Parathyroid adenoma (tissue), 2 donors: ENCODE measurements at regions not wholly inside any gene's neighbourhood (a gene's known extent, or its start where the extent isn't known, plus 50 kb on each side); places are given as distances from the start of the nearest gene placed in this dataset.

Experiments used
- H2AFZ ChIP-seq: fragments of 300-600 bp; sonication (generic); one replicate; pipeline ENCODE4 v1.7.0; 2017; ENCODE audit warnings: antibody characterized with exemption, mild to moderate bottlenecking
- H3K27ac ChIP-seq: fragments of 300-600 bp; sonication (generic); one replicate; pipeline ENCODE4 v1.7.0; 2017
- H3K27me3 ChIP-seq: fragments of 300-600 bp; sonication (generic); one replicate; pipeline ENCODE4 v1.7.0; 2017; ENCODE audit warnings: low read length; ENCODE audit not compliant: control insufficient read depth, insufficient read depth
- H3K36me3 ChIP-seq: fragments of 300-600 bp; sonication (generic); one replicate; pipeline ENCODE4 v1.7.0; 2017; ENCODE audit warnings: low read length; ENCODE audit not compliant: control insufficient read depth, insufficient read depth
- H3K4me1 ChIP-seq: fragments of 300-600 bp; sonication (generic); one replicate; pipeline ENCODE4 v1.7.0; 2017; ENCODE audit warnings: control low read depth
- H3K4me2 ChIP-seq: fragments of 300-600 bp; sonication (generic); one replicate; pipeline ENCODE4 v1.7.0; 2017; ENCODE audit warnings: low read length
- H3K4me3 ChIP-seq: fragments of 300-600 bp; sonication (generic); one replicate; pipeline ENCODE4 v1.7.0; 2017; ENCODE audit warnings: low read depth, low read length
- H3K79me2 ChIP-seq: fragments of 300-600 bp; sonication (generic); one replicate; pipeline ENCODE4 v1.7.0; 2017; ENCODE audit warnings: control low read depth
- H3K9ac ChIP-seq: fragments of 300-600 bp; sonication (generic); one replicate; pipeline ENCODE4 v1.7.0; 2017; ENCODE audit warnings: mild to moderate bottlenecking
- H3K9me3 ChIP-seq: fragments of 300-600 bp; sonication (generic); one replicate; pipeline ENCODE4 v1.7.0; 2017; ENCODE audit warnings: low read length; ENCODE audit not compliant: control insufficient read depth
- CTCF ChIP-seq: fragments of 300-600 bp; sonication (generic); IDR thresholded peaks from one replicate; pipeline ENCODE4 v1.7.0; 2017; ENCODE audit warnings: antibody characterized with exemption, mild to moderate bottlenecking
- donor health status: primary hyperparathyroidism.

- Histone ChIP-seq H3K79me2 (no peaks in the 10 kb centered on the region), H3K4me2 (no peak overlapping the region), H3K27me3 (no peaks in the 10 kb centered on the region), H3K9ac (no peak overlapping the region), H3K4me3 (no peak overlapping the region), H2AFZ (no peak overlapping the region), H3K27ac (no peak overlapping the region), H3K4me1 (no peaks in the 10 kb centered on the region), H3K9me3 (no peaks in the 10 kb centered on the region), H3K36me3 (no peaks in the 10 kb centered on the region)
- no peak for TF ChIP-seq CTCF
Observed at GRCh38 chr3:76129441-76129840, 344.1 kb upstream of the ZNF717 start.

- Histone ChIP-seq H3K9me3 (no peaks in the 10 kb centered on the region), H3K4me2 (no peak overlapping the region), H3K9ac (no peak overlapping the region), H3K27me3 (no peaks in the 10 kb centered on the region), H3K27ac (no peak overlapping the region), H3K4me3 (no peak overlapping the region), H3K4me1 (no peaks in the 10 kb centered on the region), H3K79me2 (no peaks in the 10 kb centered on the region), H2AFZ (no peak overlapping the region), H3K36me3 (no peaks in the 10 kb centered on the region)
- no peak for TF ChIP-seq CTCF
Observed at GRCh38 chr3:76131396-76132153, 346.2 kb upstream of the ZNF717 start.

- Histone ChIP-seq H3K27ac (no peak overlapping the region), H3K9ac (no peak overlapping the region), H3K27me3 (no peaks in the 10 kb centered on the region), H3K4me1 (no peaks in the 10 kb centered on the region), H3K4me3 (no peak overlapping the region), H3K9me3 (no peaks in the 10 kb centered on the region), H3K79me2 (no peaks in the 10 kb centered on the region), H3K4me2 (no peak overlapping the region), H2AFZ (no peak overlapping the region), H3K36me3 (no peaks in the 10 kb centered on the region)
- TF ChIP-seq CTCF, result no peak
Observed at GRCh38 chr3:76132154-76132470, 346.8 kb upstream of the ZNF717 start.

- no peak overlapping the region for H2AFZ ChIP-seq
- no peak overlapping the region for H3K4me3 ChIP-seq
- H3K4me1 ChIP-seq, result no peaks in the 10 kb centered on the region
- no peaks in the 10 kb centered on the region for H3K9me3 ChIP-seq
- no peaks in the 10 kb centered on the region for H3K79me2 ChIP-seq
- no peaks in the 10 kb centered on the region for H3K36me3 ChIP-seq
- no peaks in the 10 kb centered on the region for H3K27me3 ChIP-seq
- no peak overlapping the region for H3K4me2 ChIP-seq
- no peak overlapping the region for H3K9ac ChIP-seq
- no peak overlapping the region for H3K27ac ChIP-seq
- no peak for TF ChIP-seq CTCF
Observed at GRCh38 chr3:76134166-76134565, 348.8 kb upstream of the ZNF717 start.

GRCh38 chr3:76138921-76139320 is 353.6 kb upstream of the ZNF717 start:
- no peak overlapping the region for H3K4me3 ChIP-seq
- H3K36me3 ChIP-seq, result no peaks in the 10 kb centered on the region
- TF ChIP-seq CTCF, result no peak
- no peak overlapping the region for H3K9ac ChIP-seq
- no peak overlapping the region for H2AFZ ChIP-seq
- no peak overlapping the region for H3K27ac ChIP-seq
- H3K27me3 ChIP-seq, result no peaks in the 10 kb centered on the region
- H3K4me1 ChIP-seq, result no peaks in the 10 kb centered on the region
- H3K9me3 ChIP-seq, result no peaks in the 10 kb centered on the region
- H3K4me2 ChIP-seq, result no peak overlapping the region
- no peaks in the 10 kb centered on the region for H3K79me2 ChIP-seq
